Thyroid gland (tissue), 4 donors: ENCODE measurements at regions not wholly inside any gene's neighbourhood (a gene's known extent, or its start where the extent isn't known, plus 50 kb on each side); places are given as distances from the start of the nearest gene placed in this dataset.

ENCODE experiments used
- DNase-seq, 2 donors: peaks; one replicate each; pipeline ENCODE4 v3.0.0-alpha.2; 2019
- H3K27ac ChIP-seq, 3 donors: fragments of 200-600 bp; sonication (generic); 1 replicate in 2 of 3; 2 replicates in 1 of 3; pipeline ENCODE4 v1.5.1; 2016 to 2019; ENCODE audit warnings: mild to moderate bottlenecking in 1 of 3, moderate library complexity in 1 of 3
- H3K27me3 ChIP-seq: fragments of 200-600 bp; sonication (generic); one replicate; pipeline ENCODE4 v1.5.1; 2019
- H3K36me3 ChIP-seq, 2 donors: fragments of 200-600 bp; sonication (generic); one replicate each; pipeline ENCODE4 v1.5.1; 2016 to 2019
- H3K4me1 ChIP-seq, 2 donors: fragments of 200-600 bp; sonication (generic); one replicate each; pipeline ENCODE4 v1.5.1; 2017 to 2019
- H3K4me3 ChIP-seq, 3 donors: fragments of 200-600 bp; sonication (generic); replicated peaks in 1 of 3; 1 replicate in 2 of 3; 2 replicates in 1 of 3; pipeline ENCODE4 v1.5.1; 2016; ENCODE audit warnings: mild to moderate bottlenecking in 1 of 3
- H3K9me3 ChIP-seq: fragments of 200-600 bp; sonication (generic); one replicate; pipeline ENCODE4 v1.5.1; 2017
- POLR2A ChIP-seq, 2 donors: fragments of 450-650 bp; IDR thresholded peaks; one replicate each; pipeline ENCODE4 v1.6.1; 2017; ENCODE audit warnings: antibody characterized with exemption in 2 of 2, mild to moderate bottlenecking in 2 of 2, moderate library complexity in 1 of 2
- whole genome bisulfite sequencing, 2 donors: methylation state at CpG; one replicate each; pipeline ENCODE4 v1.1.5; 2017; 5-methylcytosine and 5-hydroxymethylcytosine counted together
- intact Hi-C: fragments of 100-400 bp; cut with DNase I; formaldehyde crosslinking; loops from one replicate; pipeline ENCODE4 v1.15.1; 2023
- TF ChIP-seq, protein P1 (sequence below), 6 experiments: fragments of 200-600 bp in 3 of 6; fragments of 450-650 bp in 3 of 6; sonication (generic) in 3 of 6; IDR thresholded peaks; one replicate each; pipeline ENCODE4 v1.5.1; 2016 to 2019; ENCODE audit warnings: antibody characterized with exemption in 6 of 6, mild to moderate bottlenecking in 2 of 6, inconsistent platforms in 1 of 6, moderate library complexity in 1 of 6

GRCh38 chr6:18842534-18842933, 455.4 kb downstream of the RNF144B start:
- TF ChIP-seq POLR2A (IDR thresholded peaks at IDR 0.05): no peak
- TF ChIP-seq, protein P1, sequence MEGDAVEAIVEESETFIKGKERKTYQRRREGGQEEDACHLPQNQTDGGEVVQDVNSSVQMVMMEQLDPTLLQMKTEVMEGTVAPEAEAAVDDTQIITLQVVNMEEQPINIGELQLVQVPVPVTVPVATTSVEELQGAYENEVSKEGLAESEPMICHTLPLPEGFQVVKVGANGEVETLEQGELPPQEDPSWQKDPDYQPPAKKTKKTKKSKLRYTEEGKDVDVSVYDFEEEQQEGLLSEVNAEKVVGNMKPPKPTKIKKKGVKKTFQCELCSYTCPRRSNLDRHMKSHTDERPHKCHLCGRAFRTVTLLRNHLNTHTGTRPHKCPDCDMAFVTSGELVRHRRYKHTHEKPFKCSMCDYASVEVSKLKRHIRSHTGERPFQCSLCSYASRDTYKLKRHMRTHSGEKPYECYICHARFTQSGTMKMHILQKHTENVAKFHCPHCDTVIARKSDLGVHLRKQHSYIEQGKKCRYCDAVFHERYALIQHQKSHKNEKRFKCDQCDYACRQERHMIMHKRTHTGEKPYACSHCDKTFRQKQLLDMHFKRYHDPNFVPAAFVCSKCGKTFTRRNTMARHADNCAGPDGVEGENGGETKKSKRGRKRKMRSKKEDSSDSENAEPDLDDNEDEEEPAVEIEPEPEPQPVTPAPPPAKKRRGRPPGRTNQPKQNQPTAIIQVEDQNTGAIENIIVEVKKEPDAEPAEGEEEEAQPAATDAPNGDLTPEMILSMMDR (IDR thresholded peaks at IDR 0.05): no peak
- 93 to 97% methylated on average over 1 of the region's 1 CpG for WGBS, 2 donors
- Histone ChIP-seq H3K4me1 (no peaks in the 10 kb centered on the region), H3K27me3 (no peaks in the 10 kb centered on the region), H3K4me3 (no peak overlapping the region), H3K27ac (no peak overlapping the region), H3K36me3 (no peaks in the 10 kb centered on the region), H3K9me3 (no peaks in the 10 kb centered on the region)
- intact Hi-C loops: no loop called here
- DNase-seq: no peak

GRCh38 chr6:18845896-18846295, 458.7 kb downstream of the RNF144B start:
- Histone ChIP-seq H3K4me1 (no peaks in the 10 kb centered on the region), H3K4me3 (no peak overlapping the region), H3K9me3 (no peaks in the 10 kb centered on the region), H3K36me3 (no peaks in the 10 kb centered on the region), H3K27me3 (no peaks in the 10 kb centered on the region), H3K27ac (no peak overlapping the region)
- peak in 1 of 2 donors; percentile 12 for DNase-seq
- TF ChIP-seq POLR2A (IDR thresholded peaks at IDR 0.05): no peak
- TF ChIP-seq, protein P1 (IDR thresholded peaks at IDR 0.05): no peak
- intact Hi-C loops: no loop called here
- 29 to 38% methylated on average over 1 of the region's 1 CpG for WGBS, 2 donors

- H3K4me1 ChIP-seq: no peaks in the 10 kb centered on the region
- H3K27me3 ChIP-seq: no peaks in the 10 kb centered on the region
- 96 to 98% methylated on average over 3 of the region's 3 CpGs for WGBS, 2 donors
- intact Hi-C loops: no loop called here
- no peaks in the 10 kb centered on the region for H3K36me3 ChIP-seq
- no peaks in the 10 kb centered on the region for H3K9me3 ChIP-seq
- TF ChIP-seq, protein P1 (IDR thresholded peaks at IDR 0.05): no peak
- H3K4me3 ChIP-seq: no peak overlapping the region
- DNase-seq: no peak
- no peak overlapping the region for H3K27ac ChIP-seq
These were observed 459.2 kb downstream of the RNF144B start for GRCh38 chr6:18846327-18846726.

- H3K4me1 ChIP-seq: no peaks in the 10 kb centered on the region
- H3K36me3 ChIP-seq: no peaks in the 10 kb centered on the region
- no peak for TF ChIP-seq POLR2A (IDR thresholded peaks at IDR 0.05)
- TF ChIP-seq, protein P1 (IDR thresholded peaks at IDR 0.05): no peak
- no peaks in the 10 kb centered on the region for H3K9me3 ChIP-seq
- intact Hi-C loops: no loop called here
- WGBS, 2 donors: 18 to 48% methylated on average over 3 of the region's 3 CpGs
- H3K27me3 ChIP-seq: no peaks in the 10 kb centered on the region
- H3K27ac ChIP-seq: no peak overlapping the region
- DNase-seq: no peak
- no peak overlapping the region for H3K4me3 ChIP-seq
These were observed 474.1 kb downstream of the RNF144B start for GRCh38 chr6:18861204-18861603.

DNA sequence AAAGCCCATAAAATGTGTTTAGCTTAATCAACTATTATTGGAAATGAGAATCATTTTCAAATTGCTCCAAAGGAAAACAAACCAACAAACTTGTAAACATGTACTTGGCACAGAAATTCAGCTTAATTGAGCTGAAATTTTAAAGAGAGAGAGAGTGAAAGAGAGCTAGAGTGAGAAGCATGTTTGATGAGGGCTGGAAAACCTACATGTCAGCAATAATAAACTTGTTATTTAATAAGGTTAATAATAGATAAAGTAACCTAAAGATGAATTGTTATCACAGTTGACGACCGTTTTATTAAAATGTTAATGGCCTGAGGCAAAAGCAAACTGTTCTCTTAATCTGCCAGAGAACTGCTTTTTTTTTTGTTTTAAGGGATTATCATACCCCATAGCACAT, 496.1 kb downstream of the RNF144B start:
- 78 to 93% methylated on average over 2 of the region's 2 CpGs for WGBS, 2 donors

DNA sequence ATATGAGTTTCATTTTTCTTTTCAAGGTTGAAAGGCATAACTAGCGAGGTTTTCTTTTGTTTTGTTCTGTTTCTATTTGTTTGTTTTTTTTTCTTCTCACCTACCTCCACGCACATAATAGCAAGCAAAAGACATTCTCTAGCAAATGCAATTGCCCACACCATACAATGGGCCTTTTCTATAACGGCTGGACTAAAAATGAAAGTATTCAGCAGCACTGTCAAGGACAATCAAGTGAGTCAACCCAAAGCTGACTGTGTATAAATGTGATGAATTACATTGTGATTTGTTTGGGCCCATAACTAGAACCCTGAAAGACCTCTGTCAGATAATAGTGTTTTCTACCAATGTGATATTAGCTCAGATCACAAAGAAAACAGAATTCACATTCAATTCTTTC, 496.7 kb downstream of the RNF144B start:
- no peak for TF ChIP-seq POLR2A (IDR thresholded peaks at IDR 0.05)
- TF ChIP-seq, protein P1 (IDR thresholded peaks at IDR 0.05): no peak
- no peaks in the 10 kb centered on the region for H3K36me3 ChIP-seq
- no peak overlapping the region for H3K4me3 ChIP-seq
- intact Hi-C loops: no loop called here
- WGBS, 2 donors: 85 to 86% methylated on average over 3 of the region's 3 CpGs
- H3K4me1 ChIP-seq: no peaks in the 10 kb centered on the region
- DNase-seq: no peak
- no peaks in the 10 kb centered on the region for H3K9me3 ChIP-seq
- H3K27ac ChIP-seq: no peak overlapping the region
- no peaks in the 10 kb centered on the region for H3K27me3 ChIP-seq

More for the DNA sequence above, 496.1 kb downstream of the RNF144B start:
- H3K9me3 ChIP-seq: no peaks in the 10 kb centered on the region
- no peak overlapping the region for H3K27ac ChIP-seq
- H3K4me1 ChIP-seq: no peaks in the 10 kb centered on the region
- H3K27me3 ChIP-seq: no peaks in the 10 kb centered on the region
- no peak overlapping the region for H3K4me3 ChIP-seq
- H3K36me3 ChIP-seq: no peaks in the 10 kb centered on the region
- no peak for DNase-seq
- intact Hi-C loops: no loop called here
- TF ChIP-seq POLR2A (IDR thresholded peaks at IDR 0.05): no peak
